Calu3 (cell line): ENCODE measurements at regions not wholly inside any gene's neighbourhood (a gene's known extent, or its start where the extent isn't known, plus 50 kb on each side); places are given as distances from the start of the nearest gene placed in this dataset.
A peak's percentile ranks its signal among the peaks of the same experiment; 100 is the strongest.

Experiments used
- BruUV-seq: library from RNA; stranded (reverse); fragments of 400-500 nt; replicated peaks from 2 replicates; lab custom pipeline; 2021; lab: Mats Ljungman, UMichigan
- CTCF ChIA-PET: fragments of 300-600 bp; sonication (Branson Sonifier 250); formaldehyde crosslinking; loops from one replicate; lab custom pipeline; 2022; ENCODE audit warnings: antibody characterized with exemption; lab: Charles Lee
- DNase-seq: peaks from one replicate; pipeline ENCODE4 v3.0.0; 2022
- H3K27ac Mint-ChIP-seq: one replicate; pipeline ENCODE4 v1.8.0; 2022; ENCODE audit warnings: mixed read lengths; ENCODE audit not compliant: unreplicated experiment
- H3K27me3 Mint-ChIP-seq: one replicate; pipeline ENCODE4 v1.8.0; 2022; ENCODE audit warnings: mixed read lengths; ENCODE audit not compliant: unreplicated experiment
- H3K36me3 Mint-ChIP-seq: one replicate; pipeline ENCODE4 v1.8.0; 2022; ENCODE audit warnings: mild to moderate bottlenecking, moderate library complexity, mixed read lengths; ENCODE audit not compliant: insufficient read depth, unreplicated experiment
- H3K4me1 Mint-ChIP-seq: one replicate; pipeline ENCODE4 v1.8.0; 2022; ENCODE audit warnings: mild to moderate bottlenecking, low read depth, mixed read lengths; ENCODE audit not compliant: unreplicated experiment
- H3K4me3 Mint-ChIP-seq: one replicate; pipeline ENCODE4 v1.8.0; 2022; ENCODE audit warnings: mild to moderate bottlenecking, low read depth, moderate library complexity, mixed read lengths; ENCODE audit not compliant: unreplicated experiment
- H3K9me3 Mint-ChIP-seq: one replicate; pipeline ENCODE4 v1.8.0; 2022; ENCODE audit warnings: low read depth, mixed read lengths; ENCODE audit not compliant: unreplicated experiment
- intact Hi-C: fragments of 100-400 bp; cut with micrococcal nuclease; formaldehyde crosslinking; loops from one replicate; pipeline ENCODE4 v1.10.0; 2022; ENCODE audit not compliant: unreplicated experiment
- TF ChIP-seq, protein P1 (sequence below): fragments of 200-600 bp; IDR thresholded peaks from one replicate; pipeline ENCODE4 v1.8.0; 2022; ENCODE audit warnings: antibody characterized with exemption; ENCODE audit not compliant: unreplicated experiment

DNA sequence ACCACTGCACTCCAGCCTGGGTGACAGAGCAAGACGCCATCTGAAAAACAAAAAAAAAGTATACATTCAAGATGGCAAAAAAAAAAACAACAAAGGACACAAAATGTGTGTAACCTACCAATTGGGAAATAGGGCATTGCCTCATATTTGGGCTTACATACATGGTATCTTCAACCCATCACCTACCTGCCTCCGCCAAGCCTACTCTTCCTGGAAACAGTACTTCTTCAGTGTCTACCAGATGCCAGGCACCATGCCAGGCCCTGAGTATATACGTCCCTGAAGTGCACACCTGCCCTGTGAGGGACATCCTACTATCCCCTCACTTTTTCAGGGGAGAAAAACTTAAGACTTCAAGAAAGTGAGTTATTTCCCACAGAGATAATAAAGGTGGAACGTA lies 160.2 kb downstream of the TOMM20 start:
- H3K27ac Mint-ChIP-seq, result no peak overlapping the region
- no peak overlapping the region for H3K4me3 Mint-ChIP-seq
- no peaks in the 10 kb centered on the region for H3K9me3 Mint-ChIP-seq
- TF ChIP-seq, protein P1, sequence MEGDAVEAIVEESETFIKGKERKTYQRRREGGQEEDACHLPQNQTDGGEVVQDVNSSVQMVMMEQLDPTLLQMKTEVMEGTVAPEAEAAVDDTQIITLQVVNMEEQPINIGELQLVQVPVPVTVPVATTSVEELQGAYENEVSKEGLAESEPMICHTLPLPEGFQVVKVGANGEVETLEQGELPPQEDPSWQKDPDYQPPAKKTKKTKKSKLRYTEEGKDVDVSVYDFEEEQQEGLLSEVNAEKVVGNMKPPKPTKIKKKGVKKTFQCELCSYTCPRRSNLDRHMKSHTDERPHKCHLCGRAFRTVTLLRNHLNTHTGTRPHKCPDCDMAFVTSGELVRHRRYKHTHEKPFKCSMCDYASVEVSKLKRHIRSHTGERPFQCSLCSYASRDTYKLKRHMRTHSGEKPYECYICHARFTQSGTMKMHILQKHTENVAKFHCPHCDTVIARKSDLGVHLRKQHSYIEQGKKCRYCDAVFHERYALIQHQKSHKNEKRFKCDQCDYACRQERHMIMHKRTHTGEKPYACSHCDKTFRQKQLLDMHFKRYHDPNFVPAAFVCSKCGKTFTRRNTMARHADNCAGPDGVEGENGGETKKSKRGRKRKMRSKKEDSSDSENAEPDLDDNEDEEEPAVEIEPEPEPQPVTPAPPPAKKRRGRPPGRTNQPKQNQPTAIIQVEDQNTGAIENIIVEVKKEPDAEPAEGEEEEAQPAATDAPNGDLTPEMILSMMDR, result no peak
- no peak for DNase-seq
- no TSS peak for BruUV-seq
- H3K36me3 Mint-ChIP-seq, result peaks cover 8% of the 10 kb centered on the region
- no peaks in the 10 kb centered on the region for H3K27me3 Mint-ChIP-seq
- CTCF ChIA-PET, result no interaction called here
- intact Hi-C loops, result loop anchor here (2.0 kb wide), 1 partner anchor 28 kb away; no protein-coding TSS in a partner anchor
- H3K4me1 Mint-ChIP-seq, result peaks cover 53% of the 10 kb centered on the region

DNA sequence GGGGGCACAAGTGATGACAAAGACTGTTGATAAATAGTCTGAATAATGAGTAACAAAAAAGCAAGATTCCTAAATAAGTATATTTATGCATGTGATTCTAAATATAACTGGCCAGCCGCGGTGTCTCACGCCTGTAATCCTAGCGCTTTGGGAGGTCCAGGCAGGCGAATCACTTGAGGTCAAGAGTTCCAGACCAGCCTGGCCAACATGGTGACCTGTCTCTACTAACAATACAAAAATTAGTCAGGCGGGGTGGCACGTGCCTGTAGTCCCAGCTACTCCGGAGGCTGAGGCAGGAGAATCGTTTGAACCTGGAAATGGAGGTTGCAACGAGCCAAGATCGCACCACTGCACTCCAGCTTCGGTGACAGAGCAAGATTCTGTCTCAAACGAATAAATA lies 161.5 kb downstream of the TOMM20 start:
- intact Hi-C loops, result no loop called here
- H3K9me3 Mint-ChIP-seq, result no peaks in the 10 kb centered on the region
- TF ChIP-seq, protein P1, result no peak
- no peak overlapping the region for H3K27ac Mint-ChIP-seq
- peaks cover 19% of the 10 kb centered on the region for H3K36me3 Mint-ChIP-seq
- DNase-seq, result no peak
- BruUV-seq, result no TSS peak
- H3K4me3 Mint-ChIP-seq, result no peak overlapping the region
- H3K27me3 Mint-ChIP-seq, result no peaks in the 10 kb centered on the region
- peaks cover 64% of the 10 kb centered on the region for H3K4me1 Mint-ChIP-seq
- CTCF ChIA-PET, result interaction anchor here (0.8 kb wide), 1 partner anchor 100 kb away, joined by 4 read pairs; no protein-coding TSS in a partner anchor

DNA sequence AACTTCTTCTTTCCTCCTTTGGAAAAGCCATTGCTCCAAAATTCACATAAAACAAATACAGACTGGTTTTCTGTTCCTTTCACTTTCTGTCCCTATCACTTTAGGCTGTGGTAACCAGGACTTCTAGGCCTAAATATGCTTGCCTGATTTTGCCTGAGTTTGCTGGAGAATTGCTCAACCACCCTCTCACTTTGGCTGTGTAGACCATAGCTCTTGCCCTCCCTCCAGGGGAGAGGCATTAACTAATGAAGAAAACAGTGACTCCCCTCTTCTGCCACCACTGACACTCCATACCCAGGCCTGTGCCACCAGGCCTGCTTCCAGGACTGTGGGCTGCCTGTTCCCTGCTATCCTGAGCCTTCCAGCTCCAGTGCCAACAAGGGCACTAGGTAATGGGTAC lies 163.5 kb downstream of the TOMM20 start:
- intact Hi-C loops, result no loop called here
- BruUV-seq, result no TSS peak
- H3K4me1 Mint-ChIP-seq, result peaks cover 69% of the 10 kb centered on the region
- DNase-seq, result no peak
- no peaks in the 10 kb centered on the region for H3K27me3 Mint-ChIP-seq
- no peaks in the 10 kb centered on the region for H3K9me3 Mint-ChIP-seq
- H3K27ac Mint-ChIP-seq, result peak overlapping the region; percentile 86
- peaks cover 34% of the 10 kb centered on the region for H3K36me3 Mint-ChIP-seq
- no peak overlapping the region for H3K4me3 Mint-ChIP-seq
- CTCF ChIA-PET, result interaction anchor here (0.7 to 3.1 kb wide), 2 partner anchors 9 to 60 kb away, joined by 5 to 13 read pairs; no protein-coding TSS in a partner anchor
- TF ChIP-seq, protein P1, result no peak

DNA sequence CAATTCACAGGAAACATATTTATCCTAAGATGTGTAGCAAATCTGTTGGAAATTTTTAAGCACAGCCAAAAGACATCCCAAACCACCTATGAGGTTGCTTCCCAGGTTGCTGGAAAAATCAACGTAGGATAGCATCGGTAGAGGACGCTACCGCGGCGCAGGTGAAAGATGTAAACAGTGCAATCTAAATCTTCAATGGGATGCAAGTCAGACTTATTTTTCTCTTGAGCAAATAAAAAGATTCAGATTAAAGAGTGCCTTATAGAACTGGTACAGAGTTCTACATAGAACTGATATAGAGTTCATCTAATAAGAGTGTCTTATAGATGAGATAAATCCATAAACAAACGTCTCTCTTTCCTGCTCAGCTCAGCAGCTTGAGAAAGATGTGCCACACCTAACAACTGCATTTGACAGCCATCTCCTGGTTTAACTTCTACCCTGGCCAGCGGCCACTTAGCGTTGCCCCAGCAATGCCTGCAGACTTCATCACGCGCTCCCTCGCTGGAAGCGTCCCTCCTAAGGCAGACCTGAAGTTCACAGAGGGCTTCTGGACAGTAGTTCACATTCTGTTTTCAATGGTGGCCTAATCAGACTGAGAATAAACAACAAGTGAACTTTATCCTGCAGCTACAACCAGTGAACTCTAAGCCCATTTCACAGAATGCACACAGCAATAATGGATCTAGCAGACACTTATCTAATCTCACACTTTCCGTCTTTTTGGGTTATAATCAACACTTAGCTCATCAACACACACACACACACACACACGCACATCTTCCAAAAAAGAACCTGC lies 164.5 kb downstream of the TOMM20 start:
- CTCF ChIA-PET, result interaction anchor here (0.6 to 3.1 kb wide), 10 partner anchors 10 to 465 kb away, joined by 4 to 13 read pairs (median 6); no protein-coding TSS in a partner anchor
- Mint-ChIP-seq H3K27me3 (no peaks in the 10 kb centered on the region), H3K36me3 (peaks cover 44% of the 10 kb centered on the region), H3K27ac (peak overlapping the region; percentile 86), H3K4me1 (peaks cover 69% of the 10 kb centered on the region), H3K9me3 (no peaks in the 10 kb centered on the region), H3K4me3 (peak overlapping the region; percentile 15)
- no peak for DNase-seq
- TF ChIP-seq, protein P1, result no peak
- BruUV-seq, result no TSS peak
- intact Hi-C loops, result loop anchor here (1.0 to 5.0 kb wide), 3 partner anchors 87 to 465 kb away; no protein-coding TSS in a partner anchor
